Muscle of leg (tissue), 3 donors: ENCODE measurements at regions not wholly inside any gene's neighbourhood (a gene's known extent, or its start where the extent isn't known, plus 50 kb on each side); places are given as distances from the start of the nearest gene placed in this dataset.
"Not testable (repeated sequence)": the region's sequence is repeated elsewhere in the genome, so short reads cannot be mapped to it uniquely, and the experiment has no call there.

Experiments
- DNase-seq: peaks from one replicate; pipeline ENCODE4 v3.0.0; 2013
- H3K27ac ChIP-seq: one replicate; pipeline ENCODE4 v1.5.1; 2013; ENCODE audit warnings: mild to moderate bottlenecking, low read length, control low read depth
- H3K27me3 ChIP-seq: one replicate; pipeline ENCODE4 v1.6.1; 2013; ENCODE audit warnings: low read length; ENCODE audit not compliant: control insufficient read depth, insufficient read depth
- H3K36me3 ChIP-seq: one replicate; pipeline ENCODE4 v1.6.1; 2013; ENCODE audit warnings: low read length; ENCODE audit not compliant: control insufficient read depth, insufficient read depth
- H3K4me1 ChIP-seq: one replicate; pipeline ENCODE4 v1.6.1; 2013; ENCODE audit warnings: low read length; ENCODE audit not compliant: control insufficient read depth, insufficient read depth
- H3K4me3 ChIP-seq: one replicate; pipeline ENCODE4 v1.5.1; 2013; ENCODE audit warnings: low read length, control low read depth
- H3K9me3 ChIP-seq: replicated peaks from 2 replicates; pipeline ENCODE4 v1.6.1; 2013; ENCODE audit warnings: low read depth, low read length; ENCODE audit not compliant: control insufficient read depth
- WGBS: methylation state at CpG from one replicate; pipeline ENCODE4 v1.1.5; 2013; ENCODE audit warnings: missing lambda C conversion rate; ENCODE audit not compliant: insufficient coverage; 5-methylcytosine and 5-hydroxymethylcytosine counted together

GRCh38 chr4:31877429-31877828 is 1157.3 kb downstream of the PCDH7 start:
- no peak overlapping the region for H3K27ac ChIP-seq
- no peaks in the 10 kb centered on the region for H3K4me1 ChIP-seq
- H3K36me3 ChIP-seq, result no peaks in the 10 kb centered on the region
- DNase-seq, result no peak
- no peaks in the 10 kb centered on the region for H3K9me3 ChIP-seq
- no peaks in the 10 kb centered on the region for H3K27me3 ChIP-seq
- H3K4me3 ChIP-seq, result no peak overlapping the region
- WGBS, result no CpG with 5 or more reads among the region's 2 CpGs

GRCh38 chr4:31880837-31881236 is 1160.7 kb downstream of the PCDH7 start:
- not testable (repeated sequence) for H3K27ac ChIP-seq, H3K4me1 ChIP-seq, H3K4me3 ChIP-seq, H3K27me3 ChIP-seq, DNase-seq, H3K36me3 ChIP-seq, H3K9me3 ChIP-seq
- WGBS, result no CpG with 5 or more reads among the region's 2 CpGs

GRCh38 chr4:31896349-31896748 is 1176.2 kb downstream of the PCDH7 start:
- Histone ChIP-seq H3K4me1 (no peaks in the 10 kb centered on the region), H3K27me3 (no peaks in the 10 kb centered on the region), H3K27ac (no peak overlapping the region), H3K36me3 (no peaks in the 10 kb centered on the region), H3K4me3 (no peak overlapping the region), H3K9me3 (no peaks in the 10 kb centered on the region)
- DNase-seq, result no peak

GRCh38 chr4:31905363-31905762 is 1185.2 kb downstream of the PCDH7 start:
- Histone ChIP-seq H3K27me3 (no peaks in the 10 kb centered on the region), H3K4me3 (no peak overlapping the region), H3K4me1 (no peaks in the 10 kb centered on the region), H3K27ac (no peak overlapping the region), H3K36me3 (no peaks in the 10 kb centered on the region), H3K9me3 (no peaks in the 10 kb centered on the region)
- DNase-seq, result no peak
- WGBS, result 67% methylated on average over 1 of the region's 3 CpGs

- WGBS, result 42% methylated on average over 2 of the region's 3 CpGs
- no peak for DNase-seq
Observed at GRCh38 chr4:31908261-31908660, 1188.1 kb downstream of the PCDH7 start.

GRCh38 chr4:31917334-31917733 is 1197.2 kb downstream of the PCDH7 start:
- Histone ChIP-seq H3K4me1 (no peaks in the 10 kb centered on the region), H3K36me3 (no peaks in the 10 kb centered on the region), H3K27me3 (no peaks in the 10 kb centered on the region), H3K4me3 (no peak overlapping the region), H3K9me3 (peaks cover 6% of the 10 kb centered on the region), H3K27ac (no peak overlapping the region)
- no CpG with 5 or more reads among the region's 1 CpG for WGBS
- DNase-seq, result no peak

More at GRCh38 chr4:31908261-31908660, 1188.1 kb downstream of the PCDH7 start:
- H3K36me3 ChIP-seq, result no peaks in the 10 kb centered on the region
- no peaks in the 10 kb centered on the region for H3K9me3 ChIP-seq
- no peaks in the 10 kb centered on the region for H3K4me1 ChIP-seq
- no peaks in the 10 kb centered on the region for H3K27me3 ChIP-seq
- H3K27ac ChIP-seq, result no peak overlapping the region
- H3K4me3 ChIP-seq, result no peak overlapping the region

- peaks cover 6% of the 10 kb centered on the region for H3K9me3 ChIP-seq
- no CpG with 5 or more reads among the region's 5 CpGs for WGBS
- no peak for DNase-seq
Observed at GRCh38 chr4:31918891-31919290, 1198.7 kb downstream of the PCDH7 start.

GRCh38 chr4:31923634-31924033 is 1203.5 kb downstream of the PCDH7 start:
- H3K27me3 ChIP-seq, result no peaks in the 10 kb centered on the region
- no peak overlapping the region for H3K27ac ChIP-seq
- no peaks in the 10 kb centered on the region for H3K4me1 ChIP-seq
- no peaks in the 10 kb centered on the region for H3K9me3 ChIP-seq
- no CpG with 5 or more reads among the region's 4 CpGs for WGBS
- no peaks in the 10 kb centered on the region for H3K36me3 ChIP-seq
- H3K4me3 ChIP-seq, result no peak overlapping the region
- no peak for DNase-seq

More at GRCh38 chr4:31918891-31919290, 1198.7 kb downstream of the PCDH7 start:
- Histone ChIP-seq H3K4me3 (no peak overlapping the region), H3K4me1 (no peaks in the 10 kb centered on the region), H3K27me3 (no peaks in the 10 kb centered on the region), H3K36me3 (no peaks in the 10 kb centered on the region), H3K27ac (no peak overlapping the region)

GRCh38 chr4:31929676-31930345 is 1209.6 kb downstream of the PCDH7 start:
- H3K4me3 ChIP-seq, result no peak overlapping the region
- H3K27ac ChIP-seq, result no peak overlapping the region
- H3K36me3 ChIP-seq, result no peaks in the 10 kb centered on the region
- no peaks in the 10 kb centered on the region for H3K27me3 ChIP-seq
- no peaks in the 10 kb centered on the region for H3K9me3 ChIP-seq
- no CpG with 5 or more reads among the region's 1 CpG for WGBS
- peak; percentile 66 for DNase-seq
- H3K4me1 ChIP-seq, result no peaks in the 10 kb centered on the region

GRCh38 chr4:31946456-31946855 is 1226.3 kb downstream of the PCDH7 start:
- Histone ChIP-seq H3K9me3 (no peaks in the 10 kb centered on the region), H3K27me3 (no peaks in the 10 kb centered on the region), H3K36me3 (no peaks in the 10 kb centered on the region), H3K4me1 (no peaks in the 10 kb centered on the region), H3K27ac (no peak overlapping the region), H3K4me3 (no peak overlapping the region)
- 27% methylated on average over 2 of the region's 3 CpGs for WGBS
- DNase-seq, result no peak

- no peaks in the 10 kb centered on the region for H3K36me3 ChIP-seq
- no peak overlapping the region for H3K27ac ChIP-seq
- no peaks in the 10 kb centered on the region for H3K9me3 ChIP-seq
- no peak overlapping the region for H3K4me3 ChIP-seq
- WGBS, result no CpG with 5 or more reads among the region's 1 CpG
- no peaks in the 10 kb centered on the region for H3K27me3 ChIP-seq
- H3K4me1 ChIP-seq, result no peaks in the 10 kb centered on the region
- DNase-seq, result no peak
Observed at GRCh38 chr4:31947101-31947500, 1226.9 kb downstream of the PCDH7 start.
